GM06990 (cell line): ENCODE measurements at regions not wholly inside any gene's neighbourhood (a gene's known extent, or its start where the extent isn't known, plus 50 kb on each side); places are given as distances from the start of the nearest gene placed in this dataset.

ENCODE experiments used
- DNase-seq: peaks from one replicate; pipeline ENCODE4 v3.0.0-alpha.2; 2011; ENCODE audit not compliant: insufficient read length; ENCODE audit errors: extremely low read depth
- H3K27me3 ChIP-seq: replicated peaks from 2 replicates; pipeline ENCODE4 v1.6.0; 2011; ENCODE audit warnings: low read length; ENCODE audit not compliant: control insufficient read depth, insufficient read depth
- H3K36me3 ChIP-seq: 2 replicates; pipeline ENCODE4 v1.5.1; 2011; ENCODE audit warnings: low read length; ENCODE audit not compliant: control insufficient read depth, insufficient read depth
- H3K4me3 ChIP-seq: replicated peaks from 2 replicates; pipeline ENCODE4 v1.5.1; 2011; ENCODE audit warnings: low read depth, mild to moderate bottlenecking, control low read depth, low read length
- CTCF ChIP-seq: IDR thresholded peaks from 2 replicates; pipeline ENCODE4 v1.5.1; 2011; ENCODE audit warnings: low read length, control low read depth, mild to moderate bottlenecking, inconsistent platforms; ENCODE audit not compliant: insufficient read depth, poor library complexity, severe bottlenecking

GRCh38 chrX:7269589-7269988 lies 121.6 kb upstream of the PUDP start:
- TF ChIP-seq CTCF: no peak
- DNase-seq: no peak
- Histone ChIP-seq H3K36me3 (no peaks in the 10 kb centered on the region), H3K4me3 (no peak overlapping the region), H3K27me3 (no peaks in the 10 kb centered on the region)

- no peak overlapping the region for H3K4me3 ChIP-seq
- TF ChIP-seq CTCF: no peak
- no peaks in the 10 kb centered on the region for H3K27me3 ChIP-seq
- DNase-seq: no peak
- no peaks in the 10 kb centered on the region for H3K36me3 ChIP-seq
Observed at GRCh38 chrX:7266288-7266687, 118.3 kb upstream of the PUDP start.

GRCh38 chrX:7264399-7264798 lies 116.4 kb upstream of the PUDP start:
- Histone ChIP-seq H3K4me3 (no peak overlapping the region), H3K27me3 (no peaks in the 10 kb centered on the region), H3K36me3 (no peaks in the 10 kb centered on the region)
- TF ChIP-seq CTCF: no peak
- DNase-seq: peak; percentile 30

GRCh38 chrX:7263961-7264360 lies 116.0 kb upstream of the PUDP start:
- TF ChIP-seq CTCF: no peak
- no peaks in the 10 kb centered on the region for H3K27me3 ChIP-seq
- no peak for DNase-seq
- no peak overlapping the region for H3K4me3 ChIP-seq
- no peaks in the 10 kb centered on the region for H3K36me3 ChIP-seq

GRCh38 chrX:7263330-7263729 lies 115.4 kb upstream of the PUDP start:
- no peak for TF ChIP-seq CTCF
- DNase-seq: no peak
- H3K36me3 ChIP-seq: no peaks in the 10 kb centered on the region
- H3K4me3 ChIP-seq: no peak overlapping the region
- H3K27me3 ChIP-seq: no peaks in the 10 kb centered on the region

- DNase-seq: no peak
- Histone ChIP-seq H3K36me3 (no peaks in the 10 kb centered on the region), H3K27me3 (no peaks in the 10 kb centered on the region), H3K4me3 (no peak overlapping the region)
- TF ChIP-seq CTCF: no peak
Observed at GRCh38 chrX:7262551-7262950, 114.6 kb upstream of the PUDP start.
